SH-SY5Y (cell line): ENCODE measurements at regions not wholly inside any gene's neighbourhood (a gene's known extent, or its start where the extent isn't known, plus 50 kb on each side); places are given as distances from the start of the nearest gene placed in this dataset.

Experiments used
- GATA2 ChIP-seq: IDR thresholded peaks from 2 replicates; pipeline ENCODE4 v1.6.1; 2011; ENCODE audit warnings: mild to moderate bottlenecking, low read depth, low read length
- GATA3 ChIP-seq: IDR thresholded peaks from 2 replicates; pipeline ENCODE4 v1.6.1; 2011; ENCODE audit warnings: low read depth, mild to moderate bottlenecking, low read length, moderate library complexity

GRCh38 chr10:36496758-36497157, 628.6 kb upstream of the ANKRD30A start:
- no peak for TF ChIP-seq GATA2
- no peak for TF ChIP-seq GATA3

GRCh38 chr10:36494371-36494770, 631.0 kb upstream of the ANKRD30A start:
- no peak for TF ChIP-seq GATA3
- no peak for TF ChIP-seq GATA2

GRCh38 chr10:36493516-36493880, 631.9 kb upstream of the ANKRD30A start:
- TF ChIP-seq GATA2 = no peak
- TF ChIP-seq GATA3 = no peak

GRCh38 chr10:36492590-36493515, 632.5 kb upstream of the ANKRD30A start:
- no peak for TF ChIP-seq GATA2
- no peak for TF ChIP-seq GATA3

- TF ChIP-seq GATA3 (no peak), GATA2 (no peak)
Measured at GRCh38 chr10:36491926-36492325, 633.5 kb upstream of the ANKRD30A start.

GRCh38 chr10:36489611-36490228, 635.7 kb upstream of the ANKRD30A start:
- TF ChIP-seq GATA3 = no peak
- no peak for TF ChIP-seq GATA2

- TF ChIP-seq GATA2 (no peak), GATA3 (no peak)
Measured at GRCh38 chr10:36489181-36489580, 636.2 kb upstream of the ANKRD30A start.

- no peak for TF ChIP-seq GATA3
- no peak for TF ChIP-seq GATA2
Measured at GRCh38 chr10:36488579-36488978, 636.8 kb upstream of the ANKRD30A start.

GRCh38 chr10:36479073-36479472, 646.3 kb upstream of the ANKRD30A start:
- TF ChIP-seq GATA2 = no peak
- TF ChIP-seq GATA3 = no peak

GRCh38 chr10:36476399-36476798, 649.0 kb upstream of the ANKRD30A start:
- TF ChIP-seq GATA3 = no peak
- no peak for TF ChIP-seq GATA2

GRCh38 chr10:36475746-36476145, 649.7 kb upstream of the ANKRD30A start:
- TF ChIP-seq GATA3 (no peak), GATA2 (no peak)

GRCh38 chr10:36474456-36474855, 650.9 kb upstream of the ANKRD30A start:
- TF ChIP-seq GATA3 (no peak), GATA2 (no peak)

- no peak for TF ChIP-seq GATA2
- TF ChIP-seq GATA3 = no peak
Measured at GRCh38 chr10:36473122-36473521, 652.3 kb upstream of the ANKRD30A start.

GRCh38 chr10:36469585-36469984, 655.8 kb upstream of the ANKRD30A start:
- TF ChIP-seq GATA2 (no peak), GATA3 (no peak)

GRCh38 chr10:36468620-36469019, 656.8 kb upstream of the ANKRD30A start:
- no peak for TF ChIP-seq GATA3
- TF ChIP-seq GATA2 = no peak
